Central memory CD8-positive, alpha-beta T cell (primary cell): ENCODE measurements at regions not wholly inside any gene's neighbourhood (a gene's known extent, or its start where the extent isn't known, plus 50 kb on each side); places are given as distances from the start of the nearest gene placed in this dataset.
"Not testable (repeated sequence)": the region's sequence is repeated elsewhere in the genome, so short reads cannot be mapped to it uniquely, and the experiment has no call there.

ENCODE experiments used
- ATAC-seq: fragments of 150-1000 bp; cut with Tn5 transposase; replicated peaks from 2 replicates; pipeline ENCODE4 v1.10.0; 2022; ENCODE audit warnings: mild to moderate bottlenecking, moderate FRiP score, moderate number of reproducible peaks; ENCODE audit not compliant: poor library complexity, severe bottlenecking; ENCODE audit errors: extremely low read depth
- DNase-seq, 2 donors: peaks; one replicate each; pipeline ENCODE4 v3.0.0; 2021; ENCODE audit warnings: low spot score in 2 of 2
- H3K27ac Mint-ChIP-seq: one replicate; pipeline ENCODE4 v1.8.0; 2022; ENCODE audit warnings: low read depth, mild to moderate bottlenecking, moderate library complexity, mixed read lengths
- H3K27me3 Mint-ChIP-seq: one replicate; pipeline ENCODE4 v1.8.0; 2022; ENCODE audit warnings: mixed read lengths
- H3K36me3 Mint-ChIP-seq: one replicate; pipeline ENCODE4 v1.8.0; 2022; ENCODE audit warnings: mild to moderate bottlenecking, moderate library complexity, mixed read lengths; ENCODE audit not compliant: insufficient read depth
- H3K4me1 Mint-ChIP-seq: one replicate; pipeline ENCODE4 v1.8.0; 2022; ENCODE audit warnings: mixed read lengths
- H3K4me3 Mint-ChIP-seq: one replicate; pipeline ENCODE4 v1.8.0; 2022; ENCODE audit warnings: mild to moderate bottlenecking, moderate library complexity, mixed read lengths
- H3K9me3 Mint-ChIP-seq: one replicate; pipeline ENCODE4 v1.8.0; 2022; ENCODE audit warnings: mixed read lengths

DNA sequence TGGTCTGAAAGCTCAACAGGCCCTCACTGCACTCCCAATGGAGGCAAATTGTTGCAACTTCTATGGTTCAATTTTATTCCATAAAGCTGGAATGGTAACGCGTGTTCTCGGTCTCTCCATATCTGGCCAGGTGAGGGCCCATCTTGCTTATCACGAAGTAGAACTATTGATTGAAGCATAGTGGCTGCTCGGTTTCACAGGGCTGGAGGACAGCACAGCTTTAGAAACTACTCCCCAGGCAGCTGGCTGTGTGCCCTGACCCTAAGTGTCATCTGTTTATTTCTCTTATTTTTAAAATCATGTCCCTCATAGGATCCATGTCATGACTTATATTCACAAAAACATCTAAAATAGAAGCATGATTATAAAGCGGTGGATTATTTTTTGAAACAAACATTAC lies 223.4 kb downstream of the NPR3 start:
- H3K4me3 Mint-ChIP-seq: no peak overlapping the region
- no peak overlapping the region for H3K27ac Mint-ChIP-seq
- H3K9me3 Mint-ChIP-seq: peaks cover 15% of the 10 kb centered on the region
- no peaks in the 10 kb centered on the region for H3K27me3 Mint-ChIP-seq
- H3K36me3 Mint-ChIP-seq: no peaks in the 10 kb centered on the region
- no peaks in the 10 kb centered on the region for H3K4me1 Mint-ChIP-seq
- ATAC-seq (no peak), DNase-seq (no peak)

DNA sequence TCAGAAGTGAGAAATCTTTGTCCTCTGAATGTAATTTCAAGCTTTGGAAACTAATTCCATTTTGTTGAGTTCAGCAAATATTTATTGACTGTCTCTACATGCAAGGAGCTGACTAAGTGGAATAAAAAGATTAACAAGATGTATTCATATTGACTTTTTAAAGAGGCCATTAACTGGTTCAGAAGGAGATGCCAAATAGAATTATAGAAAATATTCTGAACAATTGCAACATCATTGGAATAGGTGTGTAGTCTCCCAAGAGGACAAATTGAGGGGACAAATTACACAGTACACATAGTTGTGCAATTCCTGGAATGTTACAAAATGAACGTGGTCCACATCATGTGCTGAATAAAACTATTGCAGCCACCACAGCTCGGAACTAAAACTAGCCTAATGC lies 224.2 kb downstream of the NPR3 start:
- Mint-ChIP-seq H3K36me3 (no peaks in the 10 kb centered on the region), H3K27me3 (no peaks in the 10 kb centered on the region), H3K4me1 (no peaks in the 10 kb centered on the region), H3K4me3 (no peak overlapping the region), H3K9me3 (peaks cover 13% of the 10 kb centered on the region), H3K27ac (no peak overlapping the region)
- DNase-seq (no peak), ATAC-seq (no peak)

DNA sequence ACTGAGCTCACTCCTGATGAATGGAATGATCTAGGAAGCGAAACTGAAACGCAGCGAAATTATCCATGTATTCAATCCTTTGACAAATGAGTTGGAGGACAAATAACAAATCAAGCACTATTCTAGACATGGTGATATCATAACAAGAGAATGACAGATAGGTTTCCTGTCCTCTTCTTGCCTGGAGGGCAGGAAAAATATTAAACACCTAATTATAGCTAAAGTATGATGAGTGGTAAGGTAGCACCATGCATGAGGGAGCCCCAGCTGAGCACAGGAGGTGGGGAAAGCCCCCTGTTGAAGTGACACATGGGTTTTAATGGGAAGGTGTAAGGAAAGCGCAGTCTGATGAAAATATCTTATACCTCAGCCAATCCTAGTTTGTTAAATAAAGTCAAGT lies 225.2 kb downstream of the NPR3 start:
- peaks cover 18% of the 10 kb centered on the region for H3K9me3 Mint-ChIP-seq

DNA sequence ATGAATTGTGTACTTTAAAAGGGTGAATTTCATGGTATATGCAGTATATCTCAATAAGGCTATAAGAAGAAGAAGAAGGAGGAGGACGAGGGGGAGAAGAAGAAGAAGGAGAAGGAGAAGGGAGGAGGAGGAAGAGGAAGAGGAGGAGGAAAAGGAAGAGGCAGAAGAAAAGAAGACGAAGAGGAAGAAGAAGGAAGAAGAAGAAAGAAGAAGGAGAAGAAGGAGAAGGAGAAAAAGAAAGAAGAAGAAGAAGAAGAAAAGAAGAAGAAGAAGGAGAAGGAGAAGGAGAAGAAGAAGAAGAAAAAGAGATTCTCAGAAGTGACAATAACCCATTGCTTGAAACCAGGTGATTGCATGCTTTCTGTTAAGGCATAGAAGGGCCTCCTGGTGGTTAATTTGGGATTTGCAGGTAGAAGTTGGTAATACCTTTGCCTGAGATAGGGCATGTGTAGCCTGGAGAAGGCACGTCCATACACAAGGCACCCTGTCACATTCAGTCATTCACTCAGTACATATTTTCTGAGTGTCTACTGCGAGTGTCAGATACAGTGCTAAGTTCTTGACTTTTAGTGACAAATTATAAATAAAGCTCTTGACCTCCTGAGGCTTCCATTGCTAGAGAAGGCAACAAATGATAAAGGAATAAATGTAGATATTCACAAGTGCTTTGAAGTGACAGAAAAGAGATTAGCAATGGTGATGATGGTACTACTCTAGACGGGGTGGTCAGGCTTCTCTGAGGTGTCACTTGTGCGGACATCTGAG lies 231.3 kb downstream of the NPR3 start:
- peaks cover 17% of the 10 kb centered on the region for H3K9me3 Mint-ChIP-seq
- no peak for ATAC-seq
- no peaks in the 10 kb centered on the region for H3K27me3 Mint-ChIP-seq
- no peak for DNase-seq
- no peaks in the 10 kb centered on the region for H3K36me3 Mint-ChIP-seq
- H3K27ac Mint-ChIP-seq: no peak overlapping the region
- no peak overlapping the region for H3K4me3 Mint-ChIP-seq
- no peaks in the 10 kb centered on the region for H3K4me1 Mint-ChIP-seq

More for the DNA sequence above, 225.2 kb downstream of the NPR3 start:
- H3K36me3 Mint-ChIP-seq: no peaks in the 10 kb centered on the region
- H3K4me3 Mint-ChIP-seq: no peak overlapping the region
- H3K4me1 Mint-ChIP-seq: no peaks in the 10 kb centered on the region
- DNase-seq (no peak), ATAC-seq (no peak)
- H3K27ac Mint-ChIP-seq: no peak overlapping the region
- no peaks in the 10 kb centered on the region for H3K27me3 Mint-ChIP-seq

DNA sequence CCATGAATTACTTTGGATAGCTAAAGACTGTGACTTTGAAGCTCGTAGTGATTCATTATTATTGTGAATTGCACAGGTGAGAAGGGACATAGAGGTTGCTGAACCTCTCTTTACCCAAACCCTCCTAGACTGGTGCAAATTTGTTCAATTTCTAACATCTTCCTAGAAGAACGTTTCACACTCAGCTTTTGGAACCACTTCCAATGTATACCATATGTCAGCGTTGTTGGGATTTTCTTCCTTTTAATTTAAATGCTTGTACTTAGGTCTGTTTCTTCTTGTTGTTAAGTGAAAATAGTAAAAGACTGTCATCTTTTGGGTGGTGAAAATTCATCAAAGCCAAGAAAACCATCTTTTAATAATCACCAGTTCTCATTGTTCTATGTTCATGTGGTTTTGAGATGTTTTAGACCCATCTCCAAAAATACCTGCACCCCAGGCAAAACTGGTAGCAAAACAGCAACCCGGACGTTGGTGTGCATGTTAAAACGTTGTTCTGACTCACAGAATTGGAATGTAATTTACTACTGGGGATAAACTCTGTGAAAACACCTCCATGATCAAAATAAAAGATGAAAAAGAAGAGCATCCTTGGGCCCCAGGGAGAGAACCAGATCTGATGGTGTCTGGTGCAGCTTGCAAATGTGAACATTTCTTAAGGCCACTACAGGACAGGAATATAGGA lies 238.3 kb downstream of the NPR3 start:
- no peaks in the 10 kb centered on the region for H3K27me3 Mint-ChIP-seq
- H3K4me1 Mint-ChIP-seq: no peaks in the 10 kb centered on the region
- ATAC-seq: no peak
- no peak for DNase-seq
- no peak overlapping the region for H3K4me3 Mint-ChIP-seq
- no peaks in the 10 kb centered on the region for H3K36me3 Mint-ChIP-seq
- H3K27ac Mint-ChIP-seq: no peak overlapping the region
- H3K9me3 Mint-ChIP-seq: no peaks in the 10 kb centered on the region

DNA sequence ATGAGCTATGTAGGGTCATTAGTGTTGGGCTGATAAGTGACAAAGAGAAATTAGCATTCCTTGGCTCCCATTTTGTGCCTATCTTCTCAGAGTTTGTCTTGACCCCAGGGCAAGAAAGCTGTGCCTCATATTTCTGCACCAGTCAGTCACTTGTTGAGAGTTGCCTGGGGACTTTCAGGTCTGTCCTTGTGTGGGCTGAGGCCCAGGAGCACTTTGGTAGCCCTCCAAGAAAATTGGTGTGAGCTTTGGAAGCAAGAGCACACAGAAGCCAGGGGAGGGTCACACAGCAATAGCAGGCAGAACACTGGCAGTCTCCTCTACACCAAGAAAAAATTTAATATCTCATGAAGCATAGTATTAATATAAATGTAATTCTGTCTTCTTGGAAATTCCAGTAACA lies 239.9 kb downstream of the NPR3 start:
- H3K36me3 Mint-ChIP-seq: no peaks in the 10 kb centered on the region
- no peak overlapping the region for H3K4me3 Mint-ChIP-seq

DNA sequence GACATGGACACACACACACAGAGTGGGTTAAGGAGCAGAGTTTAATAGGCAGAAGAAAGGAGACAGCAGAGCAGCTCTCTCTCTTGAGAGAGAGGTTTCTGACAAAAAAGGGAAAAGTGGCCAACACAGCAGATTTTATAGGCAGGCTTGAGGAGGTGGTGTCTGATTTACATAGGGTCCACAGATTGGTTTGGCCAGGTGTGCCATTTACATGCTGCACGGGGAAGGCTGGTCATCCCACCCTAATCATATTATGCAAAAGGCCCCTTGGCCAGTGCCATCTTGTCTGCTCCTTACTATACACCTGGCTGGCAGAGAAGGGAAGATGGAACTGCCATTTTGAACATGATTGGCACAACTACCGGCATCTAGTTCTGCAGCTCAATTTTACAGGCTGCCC lies 240.8 kb downstream of the NPR3 start:
- no peak overlapping the region for H3K4me3 Mint-ChIP-seq
- H3K4me1 Mint-ChIP-seq: no peaks in the 10 kb centered on the region
- peaks cover 6% of the 10 kb centered on the region for H3K9me3 Mint-ChIP-seq
- ATAC-seq (no peak), DNase-seq (no peak)
- no peak overlapping the region for H3K27ac Mint-ChIP-seq
- H3K27me3 Mint-ChIP-seq: no peaks in the 10 kb centered on the region
- H3K36me3 Mint-ChIP-seq: no peaks in the 10 kb centered on the region

More for the DNA sequence above, 239.9 kb downstream of the NPR3 start:
- Mint-ChIP-seq H3K4me1 (no peaks in the 10 kb centered on the region), H3K27ac (no peak overlapping the region), H3K9me3 (peaks cover 6% of the 10 kb centered on the region), H3K27me3 (no peaks in the 10 kb centered on the region)
- ATAC-seq (no peak), DNase-seq (no peak)

DNA sequence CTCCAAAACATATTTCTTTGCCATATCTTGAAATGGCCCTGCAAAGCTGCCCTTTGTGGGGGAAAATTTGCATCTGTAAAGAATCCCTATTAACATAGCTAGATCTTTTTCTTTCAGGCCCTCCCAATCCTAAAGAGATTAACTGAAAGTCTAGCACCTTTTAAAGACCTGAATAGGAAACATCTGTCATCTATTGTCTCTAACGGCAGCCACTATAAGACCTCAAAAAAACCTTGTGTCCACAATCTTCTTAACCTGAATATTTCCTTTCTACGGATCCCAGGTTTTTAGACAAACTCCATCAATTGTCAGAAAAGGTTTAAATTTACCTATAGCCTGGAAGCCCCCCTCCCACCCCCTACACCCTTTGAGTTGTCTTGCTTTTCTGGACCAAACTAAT lies 241.3 kb downstream of the NPR3 start:
- not testable (repeated sequence) for H3K9me3 Mint-ChIP-seq, H3K27ac Mint-ChIP-seq, H3K36me3 Mint-ChIP-seq, DNase-seq, H3K27me3 Mint-ChIP-seq, H3K4me1 Mint-ChIP-seq, H3K4me3 Mint-ChIP-seq, ATAC-seq

DNA sequence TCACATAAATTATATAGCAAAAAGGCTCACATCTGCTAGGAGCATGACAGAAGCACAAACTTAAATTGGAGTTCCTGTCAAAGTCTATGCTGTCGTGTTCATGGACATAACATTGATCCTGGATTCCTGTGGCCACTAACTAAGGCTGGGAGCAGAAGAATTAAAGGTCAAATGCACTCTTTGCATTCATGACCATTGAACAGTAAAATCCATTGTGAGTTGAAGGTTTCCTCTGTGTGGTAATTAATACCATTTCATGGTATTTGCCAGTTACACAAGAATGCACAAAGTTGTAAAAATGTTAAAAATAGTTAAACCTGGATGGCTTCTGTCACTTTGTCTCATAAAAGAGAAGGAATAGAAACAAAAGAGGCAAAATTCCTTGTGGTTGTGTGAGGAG lies 242.6 kb downstream of the NPR3 start:
- Mint-ChIP-seq H3K27ac (no peak overlapping the region), H3K36me3 (no peaks in the 10 kb centered on the region), H3K4me1 (no peaks in the 10 kb centered on the region), H3K4me3 (no peak overlapping the region), H3K27me3 (no peaks in the 10 kb centered on the region), H3K9me3 (peaks cover 17% of the 10 kb centered on the region)
- ATAC-seq: no peak
- DNase-seq: no peak

DNA sequence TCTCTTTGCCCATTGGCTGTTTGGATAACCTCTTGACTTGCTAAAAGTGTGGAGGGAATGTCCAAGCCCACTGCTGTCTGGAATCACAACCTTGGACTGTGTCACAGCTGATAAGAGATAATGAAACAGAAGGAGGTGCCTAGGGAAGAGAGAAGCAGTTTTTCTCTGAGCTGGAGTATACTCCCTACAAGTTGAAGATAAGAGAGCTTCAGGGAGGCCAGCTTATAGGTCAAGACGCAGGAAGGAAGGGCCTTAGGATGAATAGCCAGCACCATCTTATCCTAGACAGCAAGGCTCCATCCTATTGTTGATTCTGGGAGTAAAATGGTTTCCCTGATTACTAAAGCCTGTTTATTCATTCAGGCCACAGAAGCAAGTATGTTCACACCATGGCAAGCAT lies 244.7 kb downstream of the NPR3 start:
- Mint-ChIP-seq H3K4me3 (no peak overlapping the region), H3K9me3 (peaks cover 22% of the 10 kb centered on the region), H3K36me3 (no peaks in the 10 kb centered on the region), H3K27ac (no peak overlapping the region), H3K27me3 (no peaks in the 10 kb centered on the region), H3K4me1 (no peaks in the 10 kb centered on the region)
- ATAC-seq (no peak), DNase-seq (no peak)

DNA sequence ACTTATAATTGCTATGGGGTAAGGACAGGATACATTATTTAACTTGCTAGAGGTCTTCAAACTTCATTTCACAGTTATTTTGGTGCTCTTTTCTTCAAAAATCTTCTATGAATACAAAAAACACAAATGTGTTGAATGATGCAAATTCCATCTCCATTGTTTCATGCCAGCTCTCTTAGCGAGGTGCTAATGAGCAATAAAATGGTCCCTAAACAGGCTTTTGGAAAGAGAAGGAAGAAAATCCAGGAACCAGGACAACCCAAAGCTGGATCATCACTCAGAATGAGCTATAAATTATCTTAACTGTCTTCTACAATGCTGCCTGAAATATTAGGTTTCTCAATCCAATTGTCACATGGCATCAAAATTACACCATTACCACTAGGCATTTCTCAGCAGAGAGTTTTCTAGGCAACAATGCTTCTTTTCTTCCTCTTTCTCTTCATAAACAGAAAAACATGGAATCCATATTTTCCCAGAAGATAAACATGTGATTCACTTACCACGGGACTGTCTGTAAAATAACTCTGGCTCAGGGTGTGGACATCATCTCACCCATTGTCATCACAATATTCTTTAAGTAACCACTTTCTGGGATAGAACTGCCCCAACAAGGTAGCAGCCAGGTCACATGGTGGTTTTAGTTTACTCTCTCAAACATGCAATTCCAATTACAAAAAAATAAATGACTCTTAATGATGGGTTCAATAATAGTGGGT lies 249.4 kb downstream of the NPR3 start:
- no peak overlapping the region for H3K27ac Mint-ChIP-seq
- DNase-seq (no peak), ATAC-seq (no peak)
- H3K4me3 Mint-ChIP-seq: no peak overlapping the region
- no peaks in the 10 kb centered on the region for H3K4me1 Mint-ChIP-seq
- H3K27me3 Mint-ChIP-seq: no peaks in the 10 kb centered on the region
- H3K36me3 Mint-ChIP-seq: no peaks in the 10 kb centered on the region
- H3K9me3 Mint-ChIP-seq: peaks cover 17% of the 10 kb centered on the region

DNA sequence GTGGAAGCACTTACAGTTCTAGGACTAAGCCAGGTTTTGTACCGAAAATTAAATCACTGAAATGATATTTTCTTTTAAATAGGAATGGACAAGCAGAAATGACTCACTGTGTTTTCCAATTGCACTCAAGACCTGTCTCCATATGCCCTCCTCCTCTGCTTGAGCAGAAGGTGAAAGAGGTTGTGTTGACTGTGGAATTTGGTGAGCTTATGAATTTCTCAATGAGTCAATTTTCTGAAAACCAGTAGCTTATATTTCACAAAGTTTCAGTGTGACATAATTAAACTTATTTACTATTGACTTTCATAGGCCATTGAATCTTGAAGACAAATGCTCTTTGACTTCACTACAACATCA lies 249.9 kb downstream of the NPR3 start:
- ATAC-seq: no peak
- Mint-ChIP-seq H3K4me3 (no peak overlapping the region), H3K27me3 (no peaks in the 10 kb centered on the region), H3K27ac (no peak overlapping the region), H3K9me3 (peaks cover 16% of the 10 kb centered on the region), H3K4me1 (no peaks in the 10 kb centered on the region), H3K36me3 (no peaks in the 10 kb centered on the region)
- DNase-seq: no peak

DNA sequence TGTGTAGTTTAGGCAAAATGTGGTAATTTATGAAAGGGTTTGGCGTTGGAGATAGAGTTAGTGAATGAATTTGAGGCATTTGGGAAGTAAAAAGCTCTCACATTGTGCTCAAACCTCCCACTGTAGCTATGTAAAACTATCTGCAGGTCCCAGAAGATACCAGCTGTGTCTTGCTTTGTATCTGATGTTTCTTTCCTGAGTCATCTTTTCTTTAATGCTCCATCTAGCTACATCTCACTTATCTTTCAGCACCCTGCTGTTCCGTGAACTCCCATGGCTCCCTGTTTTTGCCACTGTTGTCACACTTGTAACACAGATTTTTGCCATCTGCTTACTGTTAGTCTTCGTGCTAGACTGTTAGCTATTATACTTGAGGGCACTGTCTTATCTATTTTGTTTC lies 253.1 kb downstream of the NPR3 start:
- H3K27me3 Mint-ChIP-seq: no peaks in the 10 kb centered on the region
- no peaks in the 10 kb centered on the region for H3K9me3 Mint-ChIP-seq
- no peak overlapping the region for H3K4me3 Mint-ChIP-seq
- DNase-seq: no peak
- H3K27ac Mint-ChIP-seq: no peak overlapping the region
- H3K4me1 Mint-ChIP-seq: no peaks in the 10 kb centered on the region
- no peaks in the 10 kb centered on the region for H3K36me3 Mint-ChIP-seq
- no peak for ATAC-seq
